Hematopoietic multipotent progenitor cell treated with erythropoietin and hydrocortisone succinate and interleukin-3 and kit ligand, for 8 days (in vitro differentiated cells): ENCODE measurements at regions not wholly inside any gene's neighbourhood (a gene's known extent, or its start where the extent isn't known, plus 50 kb on each side); places are given as distances from the start of the nearest gene placed in this dataset.
"Not testable (repeated sequence)": the region's sequence is repeated elsewhere in the genome, so short reads cannot be mapped to it uniquely, and the experiment has no call there.

Experiments used
- DNase-seq: peaks from one replicate; pipeline ENCODE4 v3.0.0-alpha.2; 2015

- DNase-seq = no peak
Observed at GRCh38 chr13:112145551-112146360, 78.8 kb downstream of the SOX1 start.

- DNase-seq = no peak
Observed at GRCh38 chr13:112150352-112150751, 83.4 kb downstream of the SOX1 start.

GRCh38 chr13:112152846-112153245, 85.9 kb downstream of the SOX1 start:
- no peak for DNase-seq

- DNase-seq = no peak
Observed at GRCh38 chr13:112153364-112153763, 86.4 kb downstream of the SOX1 start.

GRCh38 chr13:112153846-112154245, 86.9 kb downstream of the SOX1 start:
- DNase-seq = no peak

GRCh38 chr13:112154301-112155060, 87.5 kb downstream of the SOX1 start:
- DNase-seq = no peak

GRCh38 chr13:112158961-112159360, 92.0 kb downstream of the SOX1 start:
- DNase-seq = no peak

- DNase-seq = no peak
Observed at GRCh38 chr13:112159575-112160547, 92.9 kb downstream of the SOX1 start.

GRCh38 chr13:112160558-112160957, 93.6 kb downstream of the SOX1 start:
- no peak for DNase-seq

- no peak for DNase-seq
Observed at GRCh38 chr13:112161521-112162301, 94.8 kb downstream of the SOX1 start.

GRCh38 chr13:112163691-112164660, 97.0 kb downstream of the SOX1 start:
- not testable (repeated sequence) for DNase-seq

GRCh38 chr13:112165712-112166111, 98.8 kb downstream of the SOX1 start:
- DNase-seq = no peak

GRCh38 chr13:112168761-112169160, 101.8 kb downstream of the SOX1 start:
- no peak for DNase-seq

- no peak for DNase-seq
Observed at GRCh38 chr13:112169941-112170822, 103.2 kb downstream of the SOX1 start.

GRCh38 chr13:112170823-112171569, 104.0 kb downstream of the SOX1 start:
- no peak for DNase-seq

GRCh38 chr13:112171570-112171965, 104.6 kb downstream of the SOX1 start:
- DNase-seq = no peak

- no peak for DNase-seq
Observed at GRCh38 chr13:112172017-112172416, 105.1 kb downstream of the SOX1 start.

GRCh38 chr13:112172641-112173251, 105.8 kb downstream of the SOX1 start:
- no peak for DNase-seq
